Transverse colon (tissue), 3 donors: ENCODE measurements at regions not wholly inside any gene's neighbourhood (a gene's known extent, or its start where the extent isn't known, plus 50 kb on each side); places are given as distances from the start of the nearest gene placed in this dataset.

Experiments
- EP300 ChIP-seq: sonication (generic); formaldehyde crosslinking; IDR thresholded peaks from one replicate; pipeline ENCODE4 v1.6.1; 2017; ENCODE audit warnings: antibody characterized with exemption, low read depth
- POLR2A ChIP-seq: fragments of 450-650 bp; IDR thresholded peaks from one replicate; pipeline ENCODE4 v1.6.1; 2016; ENCODE audit warnings: antibody characterized with exemption, mild to moderate bottlenecking, moderate library complexity
- TF ChIP-seq, protein P1 (sequence below), 5 experiments: fragments of 200-600 bp in 3 of 5; fragments of 450-650 bp in 2 of 5; sonication (generic) in 3 of 5; IDR thresholded peaks; 1 replicate in 2 of 5; 2 replicates in 3 of 5; pipeline ENCODE4 v1.5.1; 2016 to 2017; ENCODE audit warnings: antibody characterized with exemption in 5 of 5, inconsistent platforms in 3 of 5, mild to moderate bottlenecking in 2 of 5, moderate library complexity in 1 of 5

DNA sequence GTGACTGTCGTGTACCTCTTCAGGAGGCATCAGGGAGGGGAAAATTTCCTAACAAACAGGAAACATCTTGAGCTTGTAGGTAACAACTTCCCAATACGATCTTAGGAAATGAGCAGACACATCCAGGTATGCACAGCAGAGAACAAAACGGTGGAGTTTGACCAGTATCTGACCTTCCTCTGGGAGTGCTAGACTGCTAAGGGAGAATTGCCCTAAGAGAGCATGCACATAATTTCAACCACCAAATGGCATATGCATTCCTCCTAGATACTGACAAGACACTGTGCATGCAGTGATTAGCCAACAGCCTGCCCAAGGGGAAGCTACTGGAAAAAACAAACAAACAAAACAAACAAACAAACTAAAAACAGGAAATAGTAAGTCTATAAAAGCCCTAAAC is 120.6 kb upstream of the RBBP6 start:
- no peak for TF ChIP-seq EP300
- TF ChIP-seq POLR2A = no peak
- TF ChIP-seq, protein P1, sequence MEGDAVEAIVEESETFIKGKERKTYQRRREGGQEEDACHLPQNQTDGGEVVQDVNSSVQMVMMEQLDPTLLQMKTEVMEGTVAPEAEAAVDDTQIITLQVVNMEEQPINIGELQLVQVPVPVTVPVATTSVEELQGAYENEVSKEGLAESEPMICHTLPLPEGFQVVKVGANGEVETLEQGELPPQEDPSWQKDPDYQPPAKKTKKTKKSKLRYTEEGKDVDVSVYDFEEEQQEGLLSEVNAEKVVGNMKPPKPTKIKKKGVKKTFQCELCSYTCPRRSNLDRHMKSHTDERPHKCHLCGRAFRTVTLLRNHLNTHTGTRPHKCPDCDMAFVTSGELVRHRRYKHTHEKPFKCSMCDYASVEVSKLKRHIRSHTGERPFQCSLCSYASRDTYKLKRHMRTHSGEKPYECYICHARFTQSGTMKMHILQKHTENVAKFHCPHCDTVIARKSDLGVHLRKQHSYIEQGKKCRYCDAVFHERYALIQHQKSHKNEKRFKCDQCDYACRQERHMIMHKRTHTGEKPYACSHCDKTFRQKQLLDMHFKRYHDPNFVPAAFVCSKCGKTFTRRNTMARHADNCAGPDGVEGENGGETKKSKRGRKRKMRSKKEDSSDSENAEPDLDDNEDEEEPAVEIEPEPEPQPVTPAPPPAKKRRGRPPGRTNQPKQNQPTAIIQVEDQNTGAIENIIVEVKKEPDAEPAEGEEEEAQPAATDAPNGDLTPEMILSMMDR (IDR thresholded peaks at IDR 0.05) = no peak
